BE2C (cell line): ENCODE measurements at regions not wholly inside any gene's neighbourhood (a gene's known extent, or its start where the extent isn't known, plus 50 kb on each side); places are given as distances from the start of the nearest gene placed in this dataset.

ENCODE experiments used
- DNase-seq: peaks from one replicate; pipeline ENCODE4 v3.0.0-alpha.2; 2020
- H3K27me3 ChIP-seq: fragments of 250-450 bp; sonication (Bioruptor Pico); 2 replicates; pipeline ENCODE4 v1.5.1; 2020; ENCODE audit warnings: mild to moderate bottlenecking
- H3K36me3 ChIP-seq: fragments of 250-450 bp; sonication (Bioruptor Pico); 2 replicates; pipeline ENCODE4 v1.5.1; 2020; ENCODE audit warnings: mild to moderate bottlenecking
- H3K4me1 ChIP-seq: fragments of 250-450 bp; sonication (Bioruptor Pico); 2 replicates; pipeline ENCODE4 v1.5.1; 2020
- H3K4me3 ChIP-seq: 2 replicates; pipeline ENCODE4 v1.5.1; 2011; ENCODE audit warnings: low read depth, low read length
- H3K9me3 ChIP-seq: fragments of 250-450 bp; sonication (Bioruptor Pico); 2 replicates; pipeline ENCODE4 v1.5.1; 2020
- CTCF ChIP-seq: IDR thresholded peaks from 2 replicates; pipeline ENCODE4 v1.5.1; 2012; ENCODE audit warnings: mild to moderate bottlenecking, low read depth, low read length

- H3K36me3 ChIP-seq = no peaks in the 10 kb centered on the region
- no peaks in the 10 kb centered on the region for H3K27me3 ChIP-seq
- H3K4me1 ChIP-seq = no peaks in the 10 kb centered on the region
- H3K9me3 ChIP-seq = no peaks in the 10 kb centered on the region; the same call in 1 of the 2 replicates
- no peak overlapping the region for H3K4me3 ChIP-seq
- no peak for TF ChIP-seq CTCF
- no peak for DNase-seq
These were observed 239.8 kb upstream of the SOX9 start for GRCh38 chr17:71881041-71881440.

GRCh38 chr17:71881581-71881980 lies 239.2 kb upstream of the SOX9 start:
- TF ChIP-seq CTCF = no peak
- no peak for DNase-seq

GRCh38 chr17:71883258-71883657 lies 237.6 kb upstream of the SOX9 start:
- Histone ChIP-seq H3K9me3 (no peaks in the 10 kb centered on the region; the same call in 1 of the 2 replicates), H3K4me3 (no peak overlapping the region), H3K27me3 (no peaks in the 10 kb centered on the region), H3K36me3 (no peaks in the 10 kb centered on the region), H3K4me1 (no peaks in the 10 kb centered on the region)
- TF ChIP-seq CTCF = no peak
- DNase-seq = no peak

More at GRCh38 chr17:71881581-71881980, 239.2 kb upstream of the SOX9 start:
- Histone ChIP-seq H3K4me3 (no peak overlapping the region), H3K4me1 (no peaks in the 10 kb centered on the region), H3K36me3 (no peaks in the 10 kb centered on the region), H3K27me3 (no peaks in the 10 kb centered on the region), H3K9me3 (no peaks in the 10 kb centered on the region; the same call in 1 of the 2 replicates)

GRCh38 chr17:71883845-71884244 lies 237.0 kb upstream of the SOX9 start:
- Histone ChIP-seq H3K36me3 (no peaks in the 10 kb centered on the region), H3K27me3 (no peaks in the 10 kb centered on the region), H3K4me3 (no peak overlapping the region), H3K9me3 (no peaks in the 10 kb centered on the region; the same call in 1 of the 2 replicates), H3K4me1 (no peaks in the 10 kb centered on the region)
- TF ChIP-seq CTCF = no peak
- DNase-seq = no peak

DNA sequence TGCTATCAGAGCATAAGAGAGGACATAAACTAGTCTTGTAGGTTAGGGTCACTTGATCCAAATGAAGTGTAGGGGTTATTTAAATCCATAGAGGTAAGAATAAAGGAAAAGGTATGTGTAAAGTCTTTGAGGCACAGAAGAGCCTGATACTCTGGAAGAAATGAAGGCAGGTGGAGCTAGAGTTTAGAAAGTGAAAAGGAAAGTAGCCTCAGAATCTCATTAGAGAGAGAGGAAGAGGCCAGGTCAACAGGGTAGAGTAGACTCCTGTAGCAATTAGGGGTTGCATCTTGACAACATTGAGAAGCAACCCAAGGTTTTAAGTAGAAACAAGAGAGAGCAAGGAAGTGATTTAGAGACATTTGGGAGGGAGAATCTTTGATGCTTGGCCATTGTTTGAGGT lies 235.2 kb upstream of the SOX9 start:
- H3K4me3 ChIP-seq = no peak overlapping the region
- DNase-seq = no peak
- TF ChIP-seq CTCF = no peak
- H3K4me1 ChIP-seq = no peaks in the 10 kb centered on the region
- H3K36me3 ChIP-seq = no peaks in the 10 kb centered on the region
- H3K9me3 ChIP-seq = no peaks in the 10 kb centered on the region; the same call in 1 of the 2 replicates
- no peaks in the 10 kb centered on the region for H3K27me3 ChIP-seq

- Histone ChIP-seq H3K27me3 (no peaks in the 10 kb centered on the region), H3K9me3 (no peaks in the 10 kb centered on the region), H3K36me3 (no peaks in the 10 kb centered on the region), H3K4me1 (no peaks in the 10 kb centered on the region), H3K4me3 (no peak overlapping the region)
- DNase-seq = no peak
- no peak for TF ChIP-seq CTCF
These were observed 221.5 kb upstream of the SOX9 start for GRCh38 chr17:71899317-71899716.
